ENCODE measurements at regions not wholly inside any gene's neighbourhood (a gene's known extent, or its start where the extent isn't known, plus 50 kb on each side); places are given as distances from the start of the nearest gene placed in this dataset.
"Not testable (repeated sequence)": the region's sequence is repeated elsewhere in the genome, so short reads cannot be mapped to it uniquely, and the experiment has no call there.

- in situ Hi-C loops (cut with HindIII; ENCODE audit: low sequenced_read_pairs): no loop called here
- H3K4me3 ChIP-seq (ENCODE audit: low read depth, low read length): no peak overlapping the region
- no peak for DNase-seq (ENCODE audit: low read depth, low spot score)
- TF ChIP-seq CTCF (IDR thresholded peaks at IDR 0.05; ENCODE audit: low read depth, low read length): no peak
Measured at GRCh38 chr20:47428851-47429336, 72.4 kb upstream of the ZMYND8 start.

GRCh38 chr20:47429409-47429808 is 72.3 kb upstream of the NCOA3 start:
- no peak for TF ChIP-seq CTCF (IDR thresholded peaks at IDR 0.05; ENCODE audit: low read depth, low read length)
- H3K4me3 ChIP-seq (ENCODE audit: low read depth, low read length): no peak overlapping the region
- DNase-seq (ENCODE audit: low read depth, low spot score): no peak
- in situ Hi-C loops (cut with HindIII; ENCODE audit: low sequenced_read_pairs): no loop called here

DNA sequence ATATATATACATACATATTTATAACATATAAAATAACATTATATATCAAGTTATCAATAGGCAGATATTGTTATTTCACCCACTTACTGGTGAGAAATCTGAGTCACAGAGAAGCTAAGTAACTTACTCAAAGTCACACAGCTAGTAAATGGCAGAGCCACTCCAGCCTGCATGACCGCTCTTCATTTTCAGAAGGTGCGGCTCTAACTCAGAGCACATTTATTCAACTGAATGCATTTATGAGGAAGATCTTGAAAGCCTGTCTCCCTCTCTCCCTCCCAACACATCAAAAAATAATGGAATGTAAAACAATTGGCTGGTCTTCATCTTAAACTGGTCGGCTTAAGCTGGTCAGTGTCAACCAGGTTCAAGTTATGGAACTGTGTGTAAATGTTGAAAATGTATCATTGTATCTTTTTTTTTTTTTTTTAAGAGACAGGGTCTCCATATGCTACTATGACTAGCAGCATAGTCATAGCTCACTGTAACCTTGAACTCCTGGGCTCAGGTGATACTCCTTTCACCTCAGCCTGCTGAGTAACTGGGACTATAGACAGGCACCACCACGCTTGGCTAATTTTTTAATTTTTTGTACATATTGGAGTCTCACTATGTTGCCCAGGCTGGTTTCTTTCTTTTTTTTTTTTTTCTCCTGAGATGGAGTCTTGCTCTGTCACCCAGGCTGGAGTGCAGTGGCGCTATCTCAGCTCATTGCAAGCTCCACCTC is 70.7 kb upstream of the NCOA3 start:
- no peak for TF ChIP-seq CTCF (IDR thresholded peaks at IDR 0.05; ENCODE audit: low read depth, low read length)
- in situ Hi-C loops (cut with HindIII; ENCODE audit: low sequenced_read_pairs): no loop called here
- H3K4me3 ChIP-seq (ENCODE audit: low read depth, low read length): no peak overlapping the region

GRCh38 chr20:47432834-47433210 is 68.9 kb upstream of the NCOA3 start:
- no peak overlapping the region for H3K4me3 ChIP-seq (ENCODE audit: low read depth, low read length)
- in situ Hi-C loops (cut with HindIII; ENCODE audit: low sequenced_read_pairs): no loop called here
- DNase-seq (ENCODE audit: low read depth, low spot score): no peak
- TF ChIP-seq CTCF (IDR thresholded peaks at IDR 0.05; ENCODE audit: low read depth, low read length): no peak

More for the DNA sequence above, 70.7 kb upstream of the NCOA3 start:
- no peak for DNase-seq (ENCODE audit: low read depth, low spot score)

- H3K4me3 ChIP-seq (ENCODE audit: low read depth, low read length); in situ Hi-C loops (cut with HindIII; ENCODE audit: low sequenced_read_pairs): not testable (repeated sequence)
- peak; percentile 59 for DNase-seq (ENCODE audit: low read depth, low spot score)
Measured at GRCh38 chr20:47434128-47434779, 67.4 kb upstream of the NCOA3 start.

DNA sequence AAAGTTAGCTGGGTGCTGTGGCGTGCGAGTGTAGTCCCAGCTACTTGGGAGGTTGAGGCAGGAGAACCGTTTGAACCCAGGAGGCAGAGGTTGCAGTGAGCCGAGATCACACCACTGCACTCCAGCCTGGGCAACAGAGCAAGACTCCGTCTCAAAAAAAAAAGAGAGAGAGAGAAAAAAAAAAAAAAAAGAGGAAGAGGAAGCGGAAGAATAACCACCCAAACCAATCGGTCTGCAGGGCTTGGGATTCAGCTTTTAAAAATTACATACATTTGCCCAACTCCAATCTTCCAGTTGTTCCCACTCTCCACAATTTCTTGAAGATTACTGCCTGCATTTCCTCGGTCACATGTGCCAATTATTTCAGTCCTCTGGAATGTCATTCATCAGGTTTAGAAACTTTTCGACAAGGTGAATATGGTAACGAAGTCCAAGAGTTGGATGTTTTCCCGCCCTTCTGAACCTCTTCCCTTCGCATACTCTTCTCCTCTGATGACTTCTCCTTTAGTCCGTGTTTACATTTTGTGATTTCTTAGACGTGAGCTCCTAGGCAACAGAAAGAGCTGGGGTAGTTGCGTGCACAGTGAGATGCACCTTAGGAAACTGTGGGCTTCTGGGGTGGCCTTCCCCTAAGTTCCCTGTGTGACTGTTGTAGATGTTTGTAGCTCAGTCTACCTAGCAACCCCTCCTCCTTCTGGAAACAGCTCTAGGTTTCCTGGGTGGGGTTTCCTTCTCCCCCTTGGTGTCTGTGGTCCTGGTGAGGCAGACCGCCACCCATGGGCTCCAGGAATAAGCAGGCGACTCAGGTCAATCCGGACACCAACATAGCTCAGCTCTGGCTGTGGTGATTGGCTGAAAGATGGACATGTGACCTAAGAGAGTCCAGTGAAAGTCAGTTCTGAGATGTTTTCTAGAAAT is 63.0 kb upstream of the NCOA3 start:
- H3K4me3 ChIP-seq (ENCODE audit: low read depth, low read length): no peak overlapping the region

More for the DNA sequence above, 63.0 kb upstream of the NCOA3 start:
- DNase-seq (ENCODE audit: low read depth, low spot score): no peak
- in situ Hi-C loops (cut with HindIII; ENCODE audit: low sequenced_read_pairs): no loop called here
- no peak for TF ChIP-seq CTCF (IDR thresholded peaks at IDR 0.05; ENCODE audit: low read depth, low read length)
